GM18951 (cell line): ENCODE measurements at regions not wholly inside any gene's neighbourhood (a gene's known extent, or its start where the extent isn't known, plus 50 kb on each side); places are given as distances from the start of the nearest gene placed in this dataset.
"Not testable (repeated sequence)": the region's sequence is repeated elsewhere in the genome, so short reads cannot be mapped to it uniquely, and the experiment has no call there.

Experiments used
- POLR2A ChIP-seq: IDR thresholded peaks from 4 replicates; pipeline ENCODE4 v1.6.1; 2011; ENCODE audit warnings: mild to moderate bottlenecking; ENCODE audit not compliant: insufficient read length, insufficient read depth; ENCODE audit errors: extremely low read depth
- in situ Hi-C: fragments of 300-500 bp; cut with MboI; formaldehyde crosslinking; loops from one replicate; pipeline ENCODE4 v1.12.0; 2022; ENCODE audit warnings: low sequenced_read_pairs, mixed read lengths, inconsistent platforms; ENCODE audit not compliant: unreplicated experiment

DNA sequence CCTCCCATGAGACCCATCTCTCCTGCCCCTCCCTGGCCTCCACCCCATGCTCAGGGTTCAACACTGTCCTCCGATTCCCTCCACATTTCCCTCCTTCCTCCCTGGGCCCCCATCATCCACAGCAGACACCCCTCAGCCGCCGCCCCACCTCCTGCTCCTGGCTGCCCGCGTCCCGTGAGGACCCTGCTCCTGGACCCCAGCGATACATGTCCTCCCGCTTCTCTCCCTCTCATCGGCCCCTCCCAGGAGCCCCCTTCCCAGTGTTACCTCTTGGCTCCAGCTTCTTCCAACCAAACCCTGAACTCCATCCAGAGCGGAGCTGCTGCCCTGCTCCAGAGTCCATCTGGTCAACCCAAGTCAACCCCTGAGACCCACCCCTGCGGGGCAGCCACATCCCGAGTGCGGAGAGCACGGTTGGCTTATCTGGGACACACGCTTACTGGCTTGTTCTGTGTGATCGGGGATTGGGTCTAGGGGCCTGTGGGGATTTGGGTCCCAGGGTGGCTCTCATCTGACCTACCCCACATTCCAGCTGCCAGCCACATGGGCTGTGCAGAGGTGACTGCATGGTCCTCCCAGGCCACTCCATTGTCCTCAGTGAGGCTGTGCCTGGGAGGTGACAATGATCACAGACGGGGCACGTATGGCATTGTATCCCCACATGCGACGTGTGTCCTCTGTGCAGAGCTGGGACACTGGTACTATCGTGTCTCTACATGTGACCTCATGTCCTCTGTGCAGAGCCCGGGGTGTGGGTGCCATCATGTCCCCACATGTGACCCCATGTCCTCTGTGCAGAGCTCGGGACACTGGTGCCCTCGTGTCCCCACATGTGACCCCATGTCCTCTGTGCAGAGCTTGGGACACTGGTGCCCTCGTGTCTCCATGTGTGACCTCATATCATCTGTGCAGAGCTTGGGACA lies 333.6 kb downstream of the ADGRD1 start:
- TF ChIP-seq POLR2A: no peak
- in situ Hi-C loops: no loop called here

DNA sequence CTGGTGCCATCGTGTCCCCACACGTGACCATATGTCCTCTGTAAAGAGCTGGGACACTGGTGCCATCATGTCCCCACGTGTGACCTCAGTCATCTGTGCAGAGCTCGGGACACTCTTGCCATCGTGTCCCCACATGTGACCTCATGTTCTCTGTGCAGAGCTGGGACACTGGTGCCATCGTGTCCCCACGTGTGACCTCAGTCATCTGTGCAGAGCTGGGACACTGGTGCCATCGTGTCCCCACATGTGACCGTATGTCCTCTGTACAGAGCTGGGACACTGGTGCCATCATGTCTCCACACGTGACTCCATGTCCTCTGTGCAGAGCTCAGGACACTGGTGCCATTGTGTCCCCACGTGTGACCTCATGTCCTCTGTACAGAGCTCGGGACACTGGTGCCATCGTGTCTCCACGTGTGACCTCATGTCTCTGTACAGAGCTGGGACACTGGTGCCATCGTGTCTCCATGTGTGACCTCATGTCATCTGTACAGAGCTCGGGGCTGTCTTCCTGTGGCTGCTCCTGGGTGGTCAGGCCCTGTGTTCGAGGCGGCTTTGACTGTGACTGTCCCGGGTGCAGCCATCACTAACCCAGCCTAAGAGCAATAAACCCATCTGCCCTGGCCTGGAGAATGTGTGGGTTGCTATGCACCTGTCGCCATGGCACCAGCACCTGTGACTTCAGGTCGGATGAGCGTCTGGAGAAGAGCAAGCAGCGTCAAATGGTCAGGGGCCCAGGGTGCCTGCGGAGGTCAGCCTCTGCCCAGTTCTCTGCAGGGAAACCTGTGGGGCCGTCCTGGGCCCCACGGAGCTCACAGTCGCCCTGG lies 334.4 kb downstream of the ADGRD1 start:
- TF ChIP-seq POLR2A: no peak
- in situ Hi-C loops: no loop called here

DNA sequence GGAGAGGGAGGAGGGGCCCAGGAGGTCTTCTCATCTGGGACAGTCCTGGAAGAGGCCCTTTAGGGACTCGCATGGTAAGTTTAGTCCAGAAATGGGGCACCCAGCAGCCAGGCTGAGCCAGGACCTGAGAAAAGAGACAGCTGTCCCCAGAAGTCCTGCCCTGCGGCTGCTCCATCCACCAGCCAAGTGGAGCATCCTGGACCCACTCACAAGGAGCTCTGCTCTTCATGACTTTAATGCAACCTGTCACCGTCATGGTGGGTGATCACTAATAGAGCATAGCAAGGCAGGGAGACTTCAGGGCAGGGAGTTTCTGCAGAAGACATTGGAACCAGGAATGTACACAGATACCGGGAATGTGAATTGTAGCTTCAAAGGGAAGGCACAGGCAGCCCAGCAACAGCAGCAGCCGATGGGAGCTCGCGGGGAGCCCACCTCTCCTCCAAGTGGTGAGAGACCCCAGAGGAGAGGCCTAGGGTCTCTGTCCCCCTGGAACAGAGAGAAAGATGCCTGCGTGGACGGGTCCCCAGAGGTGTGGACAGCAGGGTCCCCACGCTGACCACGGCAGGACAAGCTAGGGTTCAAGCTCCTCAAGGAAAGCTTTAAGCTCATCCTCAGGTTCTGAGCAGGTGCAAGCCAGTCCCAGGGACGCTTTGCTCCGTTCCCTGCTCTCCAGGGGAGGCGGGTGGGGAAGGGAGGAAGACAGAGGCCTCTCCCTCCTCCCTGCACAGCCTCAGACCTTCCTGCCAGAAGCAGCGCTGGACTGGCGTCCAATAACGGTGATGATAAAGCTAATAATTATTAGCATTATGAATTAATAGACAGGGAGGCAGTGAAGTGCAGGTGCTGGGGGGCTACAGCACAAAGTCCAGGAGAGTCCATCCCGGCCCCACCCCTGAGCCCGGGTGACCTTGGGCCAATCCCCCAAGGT lies 335.3 kb downstream of the ADGRD1 start:
- in situ Hi-C loops: not testable (repeated sequence)

DNA sequence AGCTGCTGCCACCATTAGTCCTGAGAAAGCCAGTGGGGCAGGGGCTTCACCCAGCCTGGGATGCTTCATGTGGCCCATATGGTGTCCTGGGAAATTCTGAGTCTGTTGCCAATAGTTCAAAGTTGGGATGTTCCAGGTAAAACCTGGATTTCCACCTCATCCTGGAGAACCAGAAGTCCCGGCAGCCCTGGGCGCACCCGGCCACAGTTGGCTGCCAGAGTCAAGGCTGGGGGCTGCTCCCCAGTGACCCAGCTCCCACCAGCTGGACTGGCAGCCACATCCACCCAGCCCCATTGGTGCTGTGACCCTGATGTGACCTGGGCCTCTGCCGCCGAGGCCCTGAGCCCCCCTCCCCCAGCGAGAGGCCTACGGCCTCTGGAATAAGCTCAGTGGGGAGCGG lies 336.1 kb downstream of the ADGRD1 start:
- in situ Hi-C loops: loop anchor here (5.0 to 10.0 kb wide), 2 partner anchors 47 to 375 kb away; no protein-coding TSS in a partner anchor

DNA sequence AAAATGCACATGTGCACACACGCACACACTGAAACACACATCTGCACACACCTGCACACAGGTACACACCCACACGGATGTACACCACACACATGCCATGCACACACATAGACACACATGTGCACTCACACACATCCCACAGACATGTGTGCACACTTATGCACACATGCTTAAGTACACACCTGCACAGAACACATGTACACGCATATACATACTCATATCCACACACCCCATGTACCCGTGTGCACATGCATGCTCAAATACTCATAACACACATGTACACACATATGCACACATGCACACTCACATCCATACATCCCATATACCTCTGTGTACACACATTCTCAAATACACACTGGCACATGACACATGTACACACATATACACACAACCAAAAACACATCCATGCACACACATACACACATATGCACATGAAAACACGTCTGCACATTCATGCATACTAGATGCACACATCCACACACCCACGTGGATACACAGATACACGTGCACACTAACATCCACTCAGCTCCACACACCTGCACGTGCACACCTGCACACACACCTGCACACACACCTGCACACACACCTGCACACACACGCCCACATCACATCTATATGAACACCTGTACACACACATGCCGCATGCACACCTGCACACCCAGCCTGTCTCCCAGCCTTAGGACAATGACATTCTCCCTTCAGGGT lies 336.7 kb downstream of the ADGRD1 start:
- TF ChIP-seq POLR2A: no peak
- in situ Hi-C loops: loop anchor here (5.0 to 10.0 kb wide), 2 partner anchors 47 to 374 kb away; no protein-coding TSS in a partner anchor

DNA sequence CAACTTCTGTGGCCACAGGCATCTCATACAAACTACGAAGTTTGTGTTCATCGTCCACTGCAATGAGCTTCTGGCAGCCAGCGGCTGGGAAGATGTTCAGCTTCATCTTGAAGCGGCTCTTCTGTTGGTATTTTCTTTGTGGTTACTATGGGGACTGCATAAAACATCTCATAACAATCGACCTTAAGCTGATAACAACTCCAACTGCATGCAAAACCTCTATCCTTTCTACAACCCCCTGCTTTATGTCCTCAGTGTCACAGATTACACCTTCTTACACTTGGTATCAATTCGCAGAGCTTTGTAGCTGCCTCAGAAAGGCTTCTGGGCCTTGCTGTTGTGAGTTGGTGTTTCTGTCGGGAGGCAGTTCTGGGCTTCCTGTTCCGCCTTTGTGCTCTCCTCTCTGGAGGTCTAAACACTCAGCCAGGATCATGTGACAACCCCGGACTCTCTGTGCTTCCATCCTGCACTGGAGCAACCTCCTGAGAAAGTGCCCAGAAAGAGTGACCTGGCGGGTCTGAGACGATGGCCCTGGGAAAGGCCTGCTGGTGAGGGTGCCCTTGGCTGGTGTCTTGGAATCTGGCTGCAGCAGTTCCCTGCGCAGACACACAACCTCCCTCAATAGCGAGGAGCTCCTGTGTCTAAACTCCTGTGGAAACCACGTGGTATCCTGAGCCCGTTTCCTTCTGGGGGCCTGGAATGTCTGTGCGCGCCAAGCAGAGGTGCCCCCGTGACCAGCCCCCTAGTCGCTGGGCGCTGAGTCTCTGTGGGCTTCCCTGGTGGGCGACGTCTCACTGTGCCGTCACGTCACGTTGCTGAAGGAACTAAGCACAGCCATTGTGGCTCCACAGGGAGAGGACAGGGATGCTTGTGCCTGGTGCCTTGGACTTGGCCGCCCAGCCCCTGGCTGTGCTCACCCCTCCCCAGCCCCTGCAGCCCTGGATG lies 339.6 kb downstream of the ADGRD1 start:
- in situ Hi-C loops: loop anchor here (5.0 to 10.0 kb wide), 2 partner anchors 44 to 371 kb away; no protein-coding TSS in a partner anchor

DNA sequence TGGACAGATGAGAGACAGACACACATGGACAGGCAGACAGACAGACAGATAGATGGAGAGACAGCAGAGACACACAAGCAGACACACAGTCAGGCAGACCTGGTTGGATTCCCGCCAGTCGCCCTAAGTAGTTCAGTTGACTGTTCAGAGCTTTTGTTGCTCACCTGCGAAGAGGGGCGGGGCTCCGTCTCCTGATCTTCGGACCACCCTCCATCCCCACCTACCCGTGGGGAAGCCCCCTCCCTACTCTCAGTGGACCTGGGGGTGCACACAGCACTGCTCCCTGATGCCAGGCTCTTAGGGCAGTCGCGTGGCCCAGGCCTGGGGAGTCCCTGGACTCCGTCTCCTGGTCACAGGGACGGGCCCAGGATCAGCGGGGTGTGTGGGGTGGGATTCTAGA lies 341.0 kb downstream of the ADGRD1 start:
- in situ Hi-C loops: loop anchor here (5.0 to 10.0 kb wide), 2 partner anchors 43 to 370 kb away; no protein-coding TSS in a partner anchor

DNA sequence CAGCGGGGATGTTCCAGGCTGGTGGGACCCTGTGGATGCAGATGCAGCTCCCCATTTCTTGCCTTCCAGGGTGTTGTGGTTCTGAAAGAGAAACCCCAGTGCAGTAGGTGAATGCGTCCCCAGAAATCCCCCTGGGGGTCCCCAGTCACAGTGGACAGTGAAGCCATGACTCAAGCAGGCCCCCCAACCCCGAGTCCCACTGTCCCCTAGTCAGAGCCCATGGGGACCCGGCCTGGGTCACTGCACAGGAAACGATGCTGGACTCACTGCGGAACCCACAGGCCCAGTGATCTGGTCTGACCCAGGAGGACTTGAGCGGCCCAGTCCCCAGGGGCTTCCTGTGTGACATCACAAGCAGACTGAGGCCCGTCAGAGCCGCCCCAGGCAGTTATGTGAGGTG lies 341.4 kb downstream of the ADGRD1 start:
- in situ Hi-C loops: loop anchor here (10.0 kb wide), 1 partner anchor 370 kb away; no protein-coding TSS in a partner anchor

DNA sequence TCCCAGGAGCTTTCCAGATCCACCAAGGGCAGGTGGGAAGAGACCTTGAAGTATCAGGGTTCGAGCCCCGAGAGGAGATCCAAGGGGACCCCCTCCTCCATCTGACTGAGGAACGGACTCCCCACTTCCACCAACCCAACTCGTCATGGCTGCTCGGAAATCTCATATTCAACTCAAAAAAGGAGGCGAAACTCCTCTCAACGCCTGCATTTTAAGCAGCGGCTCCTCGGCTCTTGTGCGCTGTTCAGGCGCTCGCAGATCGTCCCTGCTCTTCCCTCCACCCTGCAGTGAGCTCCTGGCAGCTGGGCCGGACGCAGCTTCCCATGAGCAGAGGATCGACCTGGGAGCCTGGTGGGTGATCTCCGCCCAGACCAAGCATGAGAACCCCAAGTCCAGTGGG lies 341.9 kb downstream of the ADGRD1 start:
- in situ Hi-C loops: loop anchor here (10.0 kb wide), 1 partner anchor 369 kb away; no protein-coding TSS in a partner anchor

DNA sequence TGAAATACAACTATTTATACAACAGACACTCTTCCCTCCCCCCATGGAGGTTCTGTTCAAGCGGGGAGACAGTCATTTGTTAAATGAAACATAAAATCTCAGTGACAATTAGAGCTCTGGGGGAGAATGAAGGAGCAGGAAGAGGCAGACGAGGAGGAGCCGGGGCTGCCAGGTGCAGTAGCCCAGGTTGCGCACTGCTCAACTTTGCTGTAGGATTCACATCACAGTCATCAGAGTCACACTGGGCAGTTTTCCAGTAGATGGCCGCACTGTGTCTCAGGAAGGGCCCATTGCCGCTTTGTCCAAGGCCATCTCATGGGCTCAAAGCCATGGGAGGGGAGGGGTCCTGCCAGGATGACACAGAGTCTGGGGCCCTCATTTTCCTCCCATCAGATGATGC lies 342.4 kb downstream of the ADGRD1 start:
- in situ Hi-C loops: loop anchor here (10.0 kb wide), 1 partner anchor 369 kb away; no protein-coding TSS in a partner anchor

DNA sequence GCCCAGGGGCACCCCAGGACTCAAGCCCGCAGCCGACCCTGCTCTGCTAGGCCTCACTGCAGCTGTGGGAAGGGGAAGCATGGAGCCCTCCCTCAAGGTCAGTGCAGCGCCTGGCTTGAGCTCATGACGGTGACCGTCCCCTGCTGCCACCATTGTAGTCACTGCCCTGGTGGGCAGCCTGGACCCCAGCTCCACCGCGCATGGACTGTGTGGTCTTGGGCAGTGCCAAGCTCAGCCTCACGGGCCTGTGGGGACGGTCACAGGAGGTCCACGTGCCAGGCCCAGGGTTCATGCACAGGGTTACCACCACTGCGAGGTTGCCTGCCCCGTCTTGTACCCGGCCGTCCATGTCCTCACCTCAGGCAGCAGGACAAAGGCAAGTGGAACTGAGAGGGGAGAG lies 342.9 kb downstream of the ADGRD1 start:
- in situ Hi-C loops: loop anchor here (10.0 kb wide), 1 partner anchor 368 kb away; no protein-coding TSS in a partner anchor

DNA sequence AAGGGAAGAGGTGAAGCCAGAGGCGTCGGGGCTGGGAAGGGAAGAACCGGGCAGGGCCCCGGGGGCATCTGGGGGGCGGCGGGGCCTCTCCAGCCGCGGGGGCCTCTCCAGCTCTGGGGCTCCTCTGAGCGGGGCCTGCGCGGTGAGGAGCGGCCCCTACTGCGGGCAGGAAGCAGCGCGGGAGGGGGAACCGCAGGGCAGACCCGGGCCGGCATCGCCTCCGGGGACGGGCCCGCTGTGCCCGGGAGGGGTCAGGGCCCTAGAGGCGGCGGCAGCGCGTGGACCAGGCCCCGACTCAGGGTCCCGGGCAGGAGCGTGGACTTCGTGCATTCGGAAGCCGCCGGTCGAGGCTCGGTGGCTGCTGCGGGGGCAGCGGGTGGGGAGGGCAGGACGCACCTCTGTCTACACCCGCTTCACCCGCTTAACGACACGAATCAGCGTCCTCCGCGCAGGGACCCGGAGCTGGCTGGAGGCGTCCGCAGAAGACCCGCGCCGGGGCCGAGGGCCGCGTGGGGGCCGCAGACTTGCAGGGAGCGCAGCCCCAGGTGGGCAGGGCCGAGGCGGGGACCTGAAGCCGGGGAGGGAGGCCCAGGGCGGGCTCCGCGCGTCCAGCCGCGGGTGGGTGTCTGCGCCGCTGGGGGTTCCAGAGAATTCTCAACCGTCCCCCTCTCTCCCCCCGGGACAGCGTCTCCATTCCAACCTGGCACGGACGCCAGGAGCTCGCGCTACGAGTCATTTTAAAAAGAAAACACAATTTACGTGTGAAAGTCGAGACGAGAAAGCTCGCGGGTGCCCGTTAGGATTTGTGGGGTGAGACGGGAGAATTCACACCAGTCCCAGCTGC lies 345.0 kb downstream of the ADGRD1 start:
- in situ Hi-C loops: loop anchor here (10.0 kb wide), 1 partner anchor 366 kb away; no protein-coding TSS in a partner anchor

DNA sequence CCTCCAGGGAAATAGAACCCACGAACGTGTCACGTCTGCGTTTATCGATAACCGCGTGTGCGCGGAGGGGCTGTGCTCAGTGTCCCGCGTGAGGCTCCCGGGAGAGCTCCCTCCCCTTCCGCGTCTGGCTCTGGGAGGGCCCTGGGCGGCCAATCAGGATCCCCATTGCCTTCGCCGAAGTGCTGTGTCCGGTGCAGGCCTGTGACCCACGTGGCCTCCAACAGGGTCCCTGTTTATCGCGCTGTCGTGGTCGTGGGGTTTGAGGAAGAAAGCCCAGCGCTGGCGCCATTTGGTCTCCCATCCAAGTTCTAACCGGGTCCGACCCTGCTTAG lies 345.6 kb downstream of the ADGRD1 start:
- in situ Hi-C loops: loop anchor here (10.0 kb wide), 1 partner anchor 365 kb away; no protein-coding TSS in a partner anchor

DNA sequence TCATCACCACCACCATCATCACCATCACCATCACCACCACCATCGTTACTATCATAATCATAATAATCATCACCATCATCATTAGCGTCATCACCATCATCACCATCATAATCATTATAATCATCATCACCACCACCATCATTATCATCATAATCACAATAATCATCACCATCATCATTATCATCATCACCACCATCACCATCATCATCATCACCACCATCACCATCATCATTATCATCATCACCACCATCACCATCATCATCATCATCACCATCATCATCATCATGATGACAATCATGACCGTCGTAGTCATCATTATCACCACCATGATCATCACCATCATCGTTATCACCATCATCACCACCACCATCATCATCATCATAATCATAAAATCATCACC lies 349.9 kb downstream of the ADGRD1 start:
- in situ Hi-C loops: not testable (repeated sequence)

DNA sequence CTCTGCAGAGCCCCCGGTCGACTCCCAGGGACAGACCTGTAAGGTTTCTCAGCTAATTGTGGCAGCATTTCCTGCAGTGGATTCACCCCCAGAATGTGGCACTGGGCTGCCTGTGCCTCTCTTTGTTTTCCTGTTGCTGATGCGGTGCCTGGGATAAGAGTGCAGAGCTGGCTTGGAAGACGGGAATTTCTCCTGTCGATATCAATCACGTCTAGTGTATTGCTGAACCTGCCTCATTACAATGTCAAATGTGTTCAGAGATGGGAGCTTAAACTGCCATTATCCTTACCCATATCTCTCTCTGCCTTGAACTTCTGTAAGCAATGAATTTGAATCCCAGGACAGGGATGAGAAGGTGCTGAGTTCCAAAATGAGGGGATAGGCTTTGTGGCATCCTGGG lies 350.9 kb downstream of the ADGRD1 start:
- in situ Hi-C loops: not testable (repeated sequence)
